Thoracic aorta (tissue), 2 donors: ENCODE measurements at regions not wholly inside any gene's neighbourhood (a gene's known extent, or its start where the extent isn't known, plus 50 kb on each side); places are given as distances from the start of the nearest gene placed in this dataset.

Experiments
- ATAC-seq: fragments of 150-250 bp; one replicate; pipeline ENCODE4 v1.8.0; 2017; ENCODE audit warnings: low read depth; ENCODE audit not compliant: insufficient number of reproducible peaks, low FRiP score
- DNase-seq: peaks from one replicate; pipeline ENCODE4 v3.0.0-alpha.2; 2020; ENCODE audit warnings: low spot score
- H3K27ac ChIP-seq, 2 donors: fragments of 200-600 bp; sonication (generic); 1 replicate in 1 of 2; 2 replicates in 1 of 2; pipeline ENCODE4 v1.5.1; 2016; ENCODE audit warnings: mild to moderate bottlenecking in 2 of 2, moderate library complexity in 2 of 2
- H3K27me3 ChIP-seq: fragments of 200-600 bp; sonication (generic); replicated peaks from 2 replicates; pipeline ENCODE4 v1.6.0; 2016; ENCODE audit warnings: mild to moderate bottlenecking; ENCODE audit not compliant: insufficient read depth
- H3K36me3 ChIP-seq: fragments of 200-600 bp; sonication (generic); one replicate; pipeline ENCODE4 v1.5.1; 2016
- H3K4me1 ChIP-seq, 2 donors: fragments of 200-600 bp; sonication (generic); 1 replicate in 1 of 2; 2 replicates in 1 of 2; pipeline versions ENCODE4 v1.5.1 to v1.6.0; 2016; ENCODE audit warnings: low read depth in 2 of 2, mild to moderate bottlenecking in 1 of 2; ENCODE audit not compliant: control insufficient read depth in 1 of 2
- H3K4me3 ChIP-seq: fragments of 200-600 bp; sonication (generic); 2 replicates; pipeline ENCODE4 v1.5.1; 2016; ENCODE audit warnings: mild to moderate bottlenecking
- H3K9me3 ChIP-seq: fragments of 200-600 bp; sonication (generic); 2 replicates; pipeline ENCODE4 v1.5.1; 2016
- CTCF ChIP-seq: fragments of 200-600 bp; sonication (generic); IDR thresholded peaks from one replicate; pipeline ENCODE4 v1.5.1; 2019; ENCODE audit warnings: antibody characterized with exemption

- Histone ChIP-seq H3K9me3 (no peaks in the 10 kb centered on the region), H3K27ac (no peak overlapping the region), H3K36me3 (no peaks in the 10 kb centered on the region), H3K27me3 (no peaks in the 10 kb centered on the region), H3K4me3 (no peak overlapping the region), H3K4me1 (no peaks in the 10 kb centered on the region)
- TF ChIP-seq CTCF, result no peak
- ATAC-seq (no peak), DNase-seq (no peak)
Measured at GRCh38 chr13:29648760-29649159, 53.3 kb upstream of the SLC7A1 start.
